ENCODE measurements at regions not wholly inside any gene's neighbourhood (a gene's known extent, or its start where the extent isn't known, plus 50 kb on each side); places are given as distances from the start of the nearest gene placed in this dataset.

DNA sequence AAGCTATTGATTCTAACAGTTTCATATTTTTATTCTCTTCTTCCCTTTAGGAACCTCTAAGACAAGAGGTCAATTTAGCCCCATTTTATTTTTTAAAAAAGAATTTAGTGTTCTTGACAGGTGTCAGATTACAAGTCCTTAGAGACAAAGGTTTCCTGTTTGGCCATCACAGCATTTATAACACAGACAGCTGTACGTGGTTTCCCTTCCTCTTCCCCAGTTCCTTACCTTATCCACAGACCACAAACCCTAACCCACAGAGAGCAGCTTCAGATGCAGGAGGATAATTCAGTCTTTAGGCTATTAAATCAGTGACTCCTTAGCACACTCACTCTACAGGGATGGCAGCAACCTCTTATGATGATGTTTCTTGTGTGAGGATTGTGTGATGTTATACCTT lies 1210.1 kb downstream of the DIAPH3 start (continued):
- TF ChIP-seq CREB1 (CRISPR knock-in tag; IDR thresholded peaks at IDR 0.05; ENCODE audit: low read depth) (no peak), STAT1 (IDR thresholded peaks at IDR 0.05; ENCODE audit: unreplicated experiment) (no peak), NANOG (IDR thresholded peaks at IDR 0.05; ENCODE audit: borderline replicate concordance) (no peak), EZH2 (IDR thresholded peaks at IDR 0.05; ENCODE audit: low read depth, unreplicated experiment) (no peak), CTCF (conservative IDR thresholded peaks at IDR 0.05; ENCODE audit: low read depth in 2 of 2) (no peak), ZNF114 (CRISPR knock-in tag; IDR thresholded peaks at IDR 0.05) (no peak), JUNB (IDR thresholded peaks at IDR 0.05; ENCODE audit: unreplicated experiment) (no peak)
- TF ChIP-seq, protein P1, sequence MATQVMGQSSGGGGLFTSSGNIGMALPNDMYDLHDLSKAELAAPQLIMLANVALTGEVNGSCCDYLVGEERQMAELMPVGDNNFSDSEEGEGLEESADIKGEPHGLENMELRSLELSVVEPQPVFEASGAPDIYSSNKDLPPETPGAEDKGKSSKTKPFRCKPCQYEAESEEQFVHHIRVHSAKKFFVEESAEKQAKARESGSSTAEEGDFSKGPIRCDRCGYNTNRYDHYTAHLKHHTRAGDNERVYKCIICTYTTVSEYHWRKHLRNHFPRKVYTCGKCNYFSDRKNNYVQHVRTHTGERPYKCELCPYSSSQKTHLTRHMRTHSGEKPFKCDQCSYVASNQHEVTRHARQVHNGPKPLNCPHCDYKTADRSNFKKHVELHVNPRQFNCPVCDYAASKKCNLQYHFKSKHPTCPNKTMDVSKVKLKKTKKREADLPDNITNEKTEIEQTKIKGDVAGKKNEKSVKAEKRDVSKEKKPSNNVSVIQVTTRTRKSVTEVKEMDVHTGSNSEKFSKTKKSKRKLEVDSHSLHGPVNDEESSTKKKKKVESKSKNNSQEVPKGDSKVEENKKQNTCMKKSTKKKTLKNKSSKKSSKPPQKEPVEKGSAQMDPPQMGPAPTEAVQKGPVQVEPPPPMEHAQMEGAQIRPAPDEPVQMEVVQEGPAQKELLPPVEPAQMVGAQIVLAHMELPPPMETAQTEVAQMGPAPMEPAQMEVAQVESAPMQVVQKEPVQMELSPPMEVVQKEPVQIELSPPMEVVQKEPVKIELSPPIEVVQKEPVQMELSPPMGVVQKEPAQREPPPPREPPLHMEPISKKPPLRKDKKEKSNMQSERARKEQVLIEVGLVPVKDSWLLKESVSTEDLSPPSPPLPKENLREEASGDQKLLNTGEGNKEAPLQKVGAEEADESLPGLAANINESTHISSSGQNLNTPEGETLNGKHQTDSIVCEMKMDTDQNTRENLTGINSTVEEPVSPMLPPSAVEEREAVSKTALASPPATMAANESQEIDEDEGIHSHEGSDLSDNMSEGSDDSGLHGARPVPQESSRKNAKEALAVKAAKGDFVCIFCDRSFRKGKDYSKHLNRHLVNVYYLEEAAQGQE (IDR thresholded peaks at IDR 0.05; ENCODE audit: unreplicated experiment): no peak
- TF ChIP-seq, protein P2, sequence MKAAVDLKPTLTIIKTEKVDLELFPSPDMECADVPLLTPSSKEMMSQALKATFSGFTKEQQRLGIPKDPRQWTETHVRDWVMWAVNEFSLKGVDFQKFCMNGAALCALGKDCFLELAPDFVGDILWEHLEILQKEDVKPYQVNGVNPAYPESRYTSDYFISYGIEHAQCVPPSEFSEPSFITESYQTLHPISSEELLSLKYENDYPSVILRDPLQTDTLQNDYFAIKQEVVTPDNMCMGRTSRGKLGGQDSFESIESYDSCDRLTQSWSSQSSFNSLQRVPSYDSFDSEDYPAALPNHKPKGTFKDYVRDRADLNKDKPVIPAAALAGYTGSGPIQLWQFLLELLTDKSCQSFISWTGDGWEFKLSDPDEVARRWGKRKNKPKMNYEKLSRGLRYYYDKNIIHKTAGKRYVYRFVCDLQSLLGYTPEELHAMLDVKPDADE (IDR thresholded peaks at IDR 0.05): no peak

DNA sequence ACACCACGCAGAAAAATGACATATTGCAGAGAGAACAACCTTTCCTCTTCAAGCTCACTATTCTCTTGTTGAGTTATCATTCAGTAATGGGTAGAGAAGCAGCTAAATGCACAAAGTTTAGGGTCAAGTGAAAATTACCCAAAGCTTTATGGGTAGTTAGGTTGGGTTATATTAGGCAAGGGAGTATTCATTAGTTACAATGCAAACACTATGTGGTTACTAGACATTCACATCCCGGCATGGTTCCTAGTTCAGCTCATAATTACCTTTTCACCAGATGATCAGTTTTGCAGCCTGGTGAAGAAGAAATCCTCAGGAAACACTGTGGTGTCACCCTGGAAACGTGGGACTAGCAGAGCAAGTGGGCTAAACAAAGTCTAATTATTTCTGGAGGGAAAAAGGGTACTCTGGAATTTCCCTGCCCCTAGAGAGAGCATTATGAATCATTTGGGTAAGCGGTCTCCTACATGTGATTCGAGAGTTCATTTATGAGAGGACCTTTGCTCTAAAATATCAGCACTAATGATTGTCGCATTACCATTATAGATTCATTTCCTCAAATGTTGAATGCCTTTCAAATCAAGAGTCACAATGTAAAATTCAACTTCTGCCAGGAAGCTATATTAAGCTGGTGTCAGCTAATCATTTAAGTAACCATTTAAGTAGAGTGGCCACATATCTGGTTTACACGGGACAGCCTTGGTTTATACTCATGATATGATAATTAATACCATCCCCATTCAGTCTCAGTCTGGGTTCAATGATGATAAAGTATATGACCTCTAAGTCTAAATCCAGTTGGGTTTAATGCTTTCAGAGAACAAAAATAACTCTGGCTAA lies 1208.0 kb downstream of the DIAPH3 start:
- peaks cover 4% of the 10 kb centered on the region for H3K27me3 Mint-ChIP-seq (ENCODE audit: insufficient read depth, low read depth, poor library complexity)
- Histone ChIP-seq H3K4me2 (no peak overlapping the region), H4K20me1 (replicated peaks; ENCODE audit: insufficient read depth) (no peaks in the 10 kb centered on the region), H3K4me1 (ENCODE audit: insufficient read depth) (no peaks in the 10 kb centered on the region), H3K27me3 (ENCODE audit: insufficient read depth) (no peaks in the 10 kb centered on the region), H3K9me2 (ENCODE audit: insufficient read depth) (peaks cover 4% of the 10 kb centered on the region; the same call in 1 of the 2 replicates), H3K79me2 (replicated peaks; ENCODE audit: insufficient read depth) (no peaks in the 10 kb centered on the region), H3K27ac (ENCODE audit: low read depth) (no peak overlapping the region), H3K36me3 (ENCODE audit: insufficient read depth) (peaks cover 12% of the 10 kb centered on the region; the same call in 1 of the 2 replicates), H2AFZ (no peak overlapping the region), H3F3A (replicated peaks; ENCODE audit: low read depth) (no peaks in the 10 kb centered on the region), H3K4me3 (no peak overlapping the region)
- H3K4me1 Mint-ChIP-seq: peaks cover 3% of the 10 kb centered on the region; the same call in 1 of the 3 replicates
- no peak overlapping the region for H3K4me3 Mint-ChIP-seq
- DNase-seq (ENCODE audit: low spot score) (no peak), ATAC-seq (no peak)
- H3K27ac Mint-ChIP-seq: no peak overlapping the region
- peaks cover 9% of the 10 kb centered on the region for H3K9me3 Mint-ChIP-seq
- H3K36me3 Mint-ChIP-seq (ENCODE audit: low read depth): peaks cover 13% of the 10 kb centered on the region
- TF ChIP-seq CREB1 (CRISPR knock-in tag; IDR thresholded peaks at IDR 0.05; ENCODE audit: low read depth) (no peak), ZNF331 (CRISPR knock-in tag; IDR thresholded peaks at IDR 0.05; ENCODE audit: low read depth) (no peak), ZNF114 (CRISPR knock-in tag; IDR thresholded peaks at IDR 0.05) (no peak), POLR2AphosphoS5 (IDR thresholded peaks at IDR 0.05; ENCODE audit: low read depth) (no peak), JUNB (IDR thresholded peaks at IDR 0.05; ENCODE audit: unreplicated experiment) (no peak), EZH2phosphoT487 (IDR thresholded peaks at IDR 0.05; ENCODE audit: unreplicated experiment) (no peak), NANOG (IDR thresholded peaks at IDR 0.05; ENCODE audit: borderline replicate concordance) (no peak)
- TF ChIP-seq, protein P2 (IDR thresholded peaks at IDR 0.05): no peak
- TF ChIP-seq, protein P1 (IDR thresholded peaks at IDR 0.05; ENCODE audit: unreplicated experiment): no peak

All from GM23338 (cell line).